Activated CD8-positive, alpha-beta T cell treated with anti-CD3 and anti-CD28 coated beads for 36 hours (primary cell): ENCODE measurements at regions not wholly inside any gene's neighbourhood (a gene's known extent, or its start where the extent isn't known, plus 50 kb on each side); places are given as distances from the start of the nearest gene placed in this dataset.

ENCODE experiments used
- ATAC-seq: fragments of 200-7000 bp; cut with Tn5 transposase; one replicate; pipeline ENCODE4 v1.10.0; 2021; ENCODE audit warnings: mild to moderate bottlenecking, moderate library complexity
- CTCF ChIA-PET: fragments of 350-600 bp; sonication (Branson Sonifier 250); formaldehyde crosslinking; loops from one replicate; lab custom pipeline; 2021; ENCODE audit warnings: antibody characterized with exemption; lab: Charles Lee
- POLR2A ChIA-PET: fragments of 350-600 bp; sonication (Branson Sonifier 250); formaldehyde crosslinking; loops from one replicate; lab custom pipeline; 2021; ENCODE audit warnings: antibody characterized with exemption; lab: Charles Lee
- DNase-seq: peaks from one replicate; pipeline ENCODE4 v3.0.0-alpha.2; 2020
- H3K27ac Mint-ChIP-seq: one replicate; pipeline ENCODE4 v1.8.0; 2021; ENCODE audit warnings: mild to moderate bottlenecking, mixed read lengths
- H3K27me3 Mint-ChIP-seq: one replicate; pipeline ENCODE4 v1.8.0; 2021; ENCODE audit warnings: mixed read lengths
- H3K36me3 Mint-ChIP-seq: one replicate; pipeline ENCODE4 v1.8.0; 2021; ENCODE audit warnings: low read depth, mixed read lengths
- H3K4me1 Mint-ChIP-seq: one replicate; pipeline ENCODE4 v1.8.0; 2021; ENCODE audit warnings: low read depth, mixed read lengths
- H3K4me3 Mint-ChIP-seq: one replicate; pipeline ENCODE4 v1.8.0; 2021; ENCODE audit warnings: mild to moderate bottlenecking, moderate library complexity, mixed read lengths
- H3K9me3 Mint-ChIP-seq: one replicate; pipeline ENCODE4 v1.8.0; 2021; ENCODE audit warnings: mixed read lengths
- CTCF ChIP-seq: fragments of 200-600 bp; IDR thresholded peaks from one replicate; pipeline ENCODE4 v1.8.0; 2022; ENCODE audit warnings: antibody characterized with exemption, mild to moderate bottlenecking
- intact Hi-C: fragments of 100-400 bp; cut with micrococcal nuclease; formaldehyde crosslinking; loops from one replicate; pipeline ENCODE4 v1.10.0; 2022

GRCh38 chr6:168726312-168726856 is 285.4 kb downstream of the SMOC2 start:
- peaks cover 2% of the 10 kb centered on the region for H3K9me3 Mint-ChIP-seq
- no peak overlapping the region for H3K4me3 Mint-ChIP-seq
- TF ChIP-seq CTCF: no peak
- no peak overlapping the region for H3K27ac Mint-ChIP-seq
- POLR2A ChIA-PET: no interaction called here
- peaks cover 2% of the 10 kb centered on the region for H3K27me3 Mint-ChIP-seq
- no peaks in the 10 kb centered on the region for H3K36me3 Mint-ChIP-seq
- DNase-seq (no peak), ATAC-seq (no peak)
- CTCF ChIA-PET: no interaction called here
- intact Hi-C loops: no loop called here
- no peaks in the 10 kb centered on the region for H3K4me1 Mint-ChIP-seq

GRCh38 chr6:168725802-168726201 is 284.8 kb downstream of the SMOC2 start:
- H3K9me3 Mint-ChIP-seq: peaks cover 2% of the 10 kb centered on the region

GRCh38 chr6:168724669-168725570 is 283.9 kb downstream of the SMOC2 start:
- no peaks in the 10 kb centered on the region for H3K27me3 Mint-ChIP-seq
- DNase-seq (no peak), ATAC-seq (no peak)
- no peak overlapping the region for H3K4me3 Mint-ChIP-seq
- H3K4me1 Mint-ChIP-seq: no peaks in the 10 kb centered on the region
- TF ChIP-seq CTCF: no peak
- intact Hi-C loops: no loop called here
- H3K27ac Mint-ChIP-seq: no peak overlapping the region
- H3K9me3 Mint-ChIP-seq: peaks cover 2% of the 10 kb centered on the region
- H3K36me3 Mint-ChIP-seq: no peaks in the 10 kb centered on the region
- ChIA-PET POLR2A (no interaction called here), CTCF (no interaction called here)

More at GRCh38 chr6:168725802-168726201, 284.8 kb downstream of the SMOC2 start:
- no peaks in the 10 kb centered on the region for H3K27me3 Mint-ChIP-seq
- POLR2A ChIA-PET: no interaction called here
- ATAC-seq (no peak), DNase-seq (no peak)
- no peaks in the 10 kb centered on the region for H3K4me1 Mint-ChIP-seq
- no peaks in the 10 kb centered on the region for H3K36me3 Mint-ChIP-seq
- no peak overlapping the region for H3K4me3 Mint-ChIP-seq
- intact Hi-C loops: no loop called here
- CTCF ChIA-PET: no interaction called here
- H3K27ac Mint-ChIP-seq: no peak overlapping the region
- TF ChIP-seq CTCF: no peak

GRCh38 chr6:168724033-168724432 is 283.0 kb downstream of the SMOC2 start:
- TF ChIP-seq CTCF: no peak
- Mint-ChIP-seq H3K4me3 (no peak overlapping the region), H3K9me3 (peaks cover 2% of the 10 kb centered on the region), H3K4me1 (no peaks in the 10 kb centered on the region), H3K27ac (no peak overlapping the region), H3K27me3 (no peaks in the 10 kb centered on the region), H3K36me3 (no peaks in the 10 kb centered on the region)
- intact Hi-C loops: no loop called here
- ATAC-seq (no peak), DNase-seq (no peak)
- ChIA-PET POLR2A (no interaction called here), CTCF (no interaction called here)

GRCh38 chr6:168722397-168722796 is 281.4 kb downstream of the SMOC2 start:
- CTCF ChIA-PET: no interaction called here
- POLR2A ChIA-PET: interaction anchor here (0.6 kb wide), 1 partner anchor 144 kb away, joined by 3 read pairs; no protein-coding TSS in a partner anchor
- no peaks in the 10 kb centered on the region for H3K4me1 Mint-ChIP-seq
- H3K4me3 Mint-ChIP-seq: no peak overlapping the region
- DNase-seq (no peak), ATAC-seq (no peak)
- H3K27me3 Mint-ChIP-seq: no peaks in the 10 kb centered on the region
- peaks cover 2% of the 10 kb centered on the region for H3K9me3 Mint-ChIP-seq
- TF ChIP-seq CTCF: no peak
- intact Hi-C loops: no loop called here
- no peak overlapping the region for H3K27ac Mint-ChIP-seq
- H3K36me3 Mint-ChIP-seq: no peaks in the 10 kb centered on the region
